Activated naive CD8-positive, alpha-beta T cell (primary cell): ENCODE measurements at regions not wholly inside any gene's neighbourhood (a gene's known extent, or its start where the extent isn't known, plus 50 kb on each side); places are given as distances from the start of the nearest gene placed in this dataset.

ENCODE experiments used
- H3K27ac Mint-ChIP-seq: one replicate; pipeline ENCODE4 v1.8.0; 2021; ENCODE audit warnings: mixed read lengths
- H3K27me3 Mint-ChIP-seq: one replicate; pipeline ENCODE4 v1.8.0; 2021; ENCODE audit warnings: mixed read lengths
- H3K36me3 Mint-ChIP-seq: one replicate; pipeline ENCODE4 v1.8.0; 2021; ENCODE audit warnings: mixed read lengths
- H3K4me1 Mint-ChIP-seq: one replicate; pipeline ENCODE4 v1.8.0; 2021; ENCODE audit warnings: low read depth, mixed read lengths
- H3K4me3 Mint-ChIP-seq: one replicate; pipeline ENCODE4 v1.8.0; 2021; ENCODE audit warnings: mild to moderate bottlenecking, mixed read lengths
- H3K9me3 Mint-ChIP-seq: one replicate; pipeline ENCODE4 v1.8.0; 2021; ENCODE audit warnings: low read depth, mixed read lengths

GRCh38 chr2:213202011-213202410, 50.6 kb upstream of the IKZF2 start:
- Mint-ChIP-seq H3K4me1 (no peaks in the 10 kb centered on the region), H3K27me3 (no peaks in the 10 kb centered on the region), H3K4me3 (no peak overlapping the region), H3K27ac (no peak overlapping the region), H3K36me3 (no peaks in the 10 kb centered on the region), H3K9me3 (peaks cover 3% of the 10 kb centered on the region)

- Mint-ChIP-seq H3K4me3 (no peak overlapping the region), H3K9me3 (no peaks in the 10 kb centered on the region), H3K4me1 (no peaks in the 10 kb centered on the region), H3K27me3 (peaks cover 1% of the 10 kb centered on the region), H3K27ac (no peak overlapping the region), H3K36me3 (no peaks in the 10 kb centered on the region)
Measured at GRCh38 chr2:213205944-213206343, 54.5 kb upstream of the IKZF2 start.

- H3K4me3 Mint-ChIP-seq: no peak overlapping the region
- H3K36me3 Mint-ChIP-seq: no peaks in the 10 kb centered on the region
- no peak overlapping the region for H3K27ac Mint-ChIP-seq
- H3K9me3 Mint-ChIP-seq: no peaks in the 10 kb centered on the region
- peaks cover 1% of the 10 kb centered on the region for H3K27me3 Mint-ChIP-seq
- H3K4me1 Mint-ChIP-seq: no peaks in the 10 kb centered on the region
Measured at GRCh38 chr2:213213186-213213585, 61.8 kb upstream of the IKZF2 start.

- H3K9me3 Mint-ChIP-seq: no peaks in the 10 kb centered on the region
- no peak overlapping the region for H3K4me3 Mint-ChIP-seq
Measured at GRCh38 chr2:213214209-213214608, 62.8 kb upstream of the IKZF2 start.

GRCh38 chr2:213216461-213216860, 65.0 kb upstream of the IKZF2 start:
- Mint-ChIP-seq H3K27me3 (no peaks in the 10 kb centered on the region), H3K9me3 (no peaks in the 10 kb centered on the region), H3K4me1 (no peaks in the 10 kb centered on the region), H3K36me3 (no peaks in the 10 kb centered on the region), H3K27ac (no peak overlapping the region), H3K4me3 (no peak overlapping the region)

More at GRCh38 chr2:213214209-213214608, 62.8 kb upstream of the IKZF2 start:
- Mint-ChIP-seq H3K36me3 (no peaks in the 10 kb centered on the region), H3K27ac (no peak overlapping the region), H3K27me3 (no peaks in the 10 kb centered on the region), H3K4me1 (no peaks in the 10 kb centered on the region)

GRCh38 chr2:213219816-213220215, 64.4 kb upstream of the SPAG16 start:
- H3K27me3 Mint-ChIP-seq: peaks cover 2% of the 10 kb centered on the region
- no peaks in the 10 kb centered on the region for H3K9me3 Mint-ChIP-seq
- no peaks in the 10 kb centered on the region for H3K4me1 Mint-ChIP-seq
- no peak overlapping the region for H3K27ac Mint-ChIP-seq
- no peak overlapping the region for H3K4me3 Mint-ChIP-seq
- no peaks in the 10 kb centered on the region for H3K36me3 Mint-ChIP-seq

GRCh38 chr2:213220967-213221603, 63.2 kb upstream of the SPAG16 start:
- Mint-ChIP-seq H3K36me3 (no peaks in the 10 kb centered on the region), H3K4me1 (peaks cover 2% of the 10 kb centered on the region), H3K9me3 (no peaks in the 10 kb centered on the region)

GRCh38 chr2:213221957-213222356, 62.3 kb upstream of the SPAG16 start:
- Mint-ChIP-seq H3K36me3 (no peaks in the 10 kb centered on the region), H3K27me3 (peaks cover 2% of the 10 kb centered on the region), H3K9me3 (no peaks in the 10 kb centered on the region), H3K4me3 (no peak overlapping the region), H3K4me1 (peaks cover 5% of the 10 kb centered on the region), H3K27ac (no peak overlapping the region)

More at GRCh38 chr2:213220967-213221603, 63.2 kb upstream of the SPAG16 start:
- Mint-ChIP-seq H3K27ac (no peak overlapping the region), H3K4me3 (no peak overlapping the region), H3K27me3 (peaks cover 2% of the 10 kb centered on the region)

- H3K4me3 Mint-ChIP-seq: no peak overlapping the region
- H3K36me3 Mint-ChIP-seq: no peaks in the 10 kb centered on the region
- no peaks in the 10 kb centered on the region for H3K9me3 Mint-ChIP-seq
- H3K4me1 Mint-ChIP-seq: peaks cover 5% of the 10 kb centered on the region
- peaks cover 2% of the 10 kb centered on the region for H3K27me3 Mint-ChIP-seq
- H3K27ac Mint-ChIP-seq: no peak overlapping the region
Measured at GRCh38 chr2:213224366-213224765, 59.9 kb upstream of the SPAG16 start.

GRCh38 chr2:213225866-213226265, 58.4 kb upstream of the SPAG16 start:
- peaks cover 5% of the 10 kb centered on the region for H3K4me1 Mint-ChIP-seq
- H3K9me3 Mint-ChIP-seq: no peaks in the 10 kb centered on the region
- no peak overlapping the region for H3K27ac Mint-ChIP-seq
- no peaks in the 10 kb centered on the region for H3K36me3 Mint-ChIP-seq
- peaks cover 2% of the 10 kb centered on the region for H3K27me3 Mint-ChIP-seq
- no peak overlapping the region for H3K4me3 Mint-ChIP-seq

GRCh38 chr2:213227458-213227857, 56.8 kb upstream of the SPAG16 start:
- Mint-ChIP-seq H3K4me3 (no peak overlapping the region), H3K4me1 (peaks cover 5% of the 10 kb centered on the region), H3K27ac (no peak overlapping the region), H3K9me3 (no peaks in the 10 kb centered on the region), H3K27me3 (peaks cover 2% of the 10 kb centered on the region), H3K36me3 (no peaks in the 10 kb centered on the region)

GRCh38 chr2:213228638-213229037, 55.6 kb upstream of the SPAG16 start:
- peaks cover 16% of the 10 kb centered on the region for H3K4me1 Mint-ChIP-seq
- no peaks in the 10 kb centered on the region for H3K36me3 Mint-ChIP-seq
- H3K27me3 Mint-ChIP-seq: no peaks in the 10 kb centered on the region
- no peaks in the 10 kb centered on the region for H3K9me3 Mint-ChIP-seq
- H3K4me3 Mint-ChIP-seq: no peak overlapping the region
- H3K27ac Mint-ChIP-seq: no peak overlapping the region

- Mint-ChIP-seq H3K4me1 (peaks cover 25% of the 10 kb centered on the region), H3K36me3 (no peaks in the 10 kb centered on the region), H3K9me3 (no peaks in the 10 kb centered on the region), H3K27me3 (peaks cover 4% of the 10 kb centered on the region), H3K27ac (peak overlapping the region; percentile 75), H3K4me3 (no peak overlapping the region)
Measured at GRCh38 chr2:213229814-213230213, 54.5 kb upstream of the SPAG16 start.

- H3K4me1 Mint-ChIP-seq: peaks cover 29% of the 10 kb centered on the region
- peaks cover 8% of the 10 kb centered on the region for H3K27me3 Mint-ChIP-seq
- H3K27ac Mint-ChIP-seq: no peak overlapping the region
- H3K9me3 Mint-ChIP-seq: no peaks in the 10 kb centered on the region
- H3K36me3 Mint-ChIP-seq: no peaks in the 10 kb centered on the region
- no peak overlapping the region for H3K4me3 Mint-ChIP-seq
Measured at GRCh38 chr2:213231966-213232365, 52.3 kb upstream of the SPAG16 start.

GRCh38 chr2:213232649-213233437, 51.4 kb upstream of the SPAG16 start:
- Mint-ChIP-seq H3K4me3 (peak overlapping the region; percentile 49), H3K4me1 (peaks cover 33% of the 10 kb centered on the region), H3K27me3 (peaks cover 11% of the 10 kb centered on the region), H3K9me3 (no peaks in the 10 kb centered on the region), H3K27ac (peak overlapping the region; percentile 77), H3K36me3 (no peaks in the 10 kb centered on the region)
